ENCODE measurements at regions not wholly inside any gene's neighbourhood (a gene's known extent, or its start where the extent isn't known, plus 50 kb on each side); places are given as distances from the start of the nearest gene placed in this dataset.

- TF ChIP-seq RAD21 (conservative IDR thresholded peaks at IDR 0.05), result no peak
- no peak for TF ChIP-seq CTCF (IDR thresholded peaks at IDR 0.05; ENCODE audit: poor library complexity, severe bottlenecking)
These were observed 532.6 kb upstream of the AMELY start for GRCh38 chrY:7444141-7444540.
